HG03460 (cell line): ENCODE measurements at regions not wholly inside any gene's neighbourhood (a gene's known extent, or its start where the extent isn't known, plus 50 kb on each side); places are given as distances from the start of the nearest gene placed in this dataset.

Experiments used
- ATAC-seq: cut with Tn5 transposase; IDR thresholded peaks from one replicate; pipeline ENCODE4 v1.9.1; 2021; ENCODE audit not compliant: unreplicated experiment

DNA sequence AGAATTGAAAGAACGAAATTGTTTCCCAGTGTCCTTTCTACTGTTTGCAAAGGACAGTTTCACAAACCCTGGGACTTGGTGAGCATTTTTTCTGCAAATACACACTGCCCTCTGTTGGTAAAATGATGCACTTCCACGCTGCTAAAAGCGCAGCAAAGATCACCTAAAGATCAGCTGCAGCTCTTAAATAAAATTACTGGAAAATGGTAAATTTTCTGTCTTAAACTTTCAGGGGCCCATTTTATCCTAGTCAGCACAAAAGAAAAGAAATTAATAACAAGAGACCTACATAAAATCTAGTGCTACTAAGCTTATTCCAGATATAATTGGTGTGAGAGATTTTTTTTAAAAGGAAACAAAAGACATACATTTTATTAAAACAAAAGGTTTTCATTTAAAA, 566.0 kb downstream of the CAAP1 start:
- no peak for ATAC-seq

DNA sequence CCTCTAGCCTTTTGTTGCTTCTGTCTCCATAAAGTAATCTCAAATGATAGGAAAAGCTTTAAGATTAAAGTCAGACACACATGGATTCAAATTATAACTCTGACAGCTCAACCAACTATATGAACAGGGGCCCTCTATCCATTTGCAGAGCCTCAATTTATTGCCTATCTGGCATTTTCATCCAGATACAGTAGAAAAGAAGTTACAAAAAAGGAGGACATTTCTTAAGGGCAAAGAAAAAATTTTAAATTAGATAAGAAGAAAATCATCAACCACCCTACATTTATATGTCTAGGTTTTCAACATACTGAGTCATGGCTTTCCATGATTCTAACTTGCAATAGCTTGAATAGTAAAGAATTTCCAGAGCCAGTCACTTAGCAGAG, 567.2 kb downstream of the CAAP1 start:
- no peak for ATAC-seq

DNA sequence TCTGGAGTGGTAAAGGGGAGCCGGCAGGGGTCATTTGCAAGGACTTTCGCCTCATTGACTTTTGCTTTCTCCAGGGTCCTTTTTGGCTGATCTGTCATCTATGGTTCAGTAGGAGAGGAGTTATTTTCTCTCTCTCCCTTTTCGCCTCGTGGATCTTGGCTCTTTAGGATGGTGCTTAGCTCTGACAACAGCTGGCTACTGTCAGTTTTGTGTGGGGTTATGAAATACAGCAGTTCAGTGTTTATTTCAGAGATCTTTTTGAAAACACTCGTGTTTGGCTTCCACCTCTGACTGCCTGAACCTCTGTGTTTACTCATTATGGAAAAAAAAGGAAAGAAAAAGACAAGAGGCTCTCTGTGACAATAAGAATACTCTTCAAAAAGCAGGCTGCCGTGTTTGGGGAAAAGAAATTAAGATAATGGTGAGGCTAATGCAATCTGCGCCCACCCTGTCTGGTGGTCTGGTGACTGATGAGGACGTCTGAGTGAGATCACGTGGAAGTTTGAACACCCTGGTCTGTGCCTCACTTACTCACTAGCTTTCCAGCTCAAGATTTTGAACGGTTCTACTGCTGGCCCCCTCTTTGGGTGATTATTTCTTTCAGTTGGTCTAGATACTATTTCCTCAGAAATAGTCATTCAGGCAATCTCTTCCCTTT, 567.7 kb downstream of the CAAP1 start:
- no peak for ATAC-seq

DNA sequence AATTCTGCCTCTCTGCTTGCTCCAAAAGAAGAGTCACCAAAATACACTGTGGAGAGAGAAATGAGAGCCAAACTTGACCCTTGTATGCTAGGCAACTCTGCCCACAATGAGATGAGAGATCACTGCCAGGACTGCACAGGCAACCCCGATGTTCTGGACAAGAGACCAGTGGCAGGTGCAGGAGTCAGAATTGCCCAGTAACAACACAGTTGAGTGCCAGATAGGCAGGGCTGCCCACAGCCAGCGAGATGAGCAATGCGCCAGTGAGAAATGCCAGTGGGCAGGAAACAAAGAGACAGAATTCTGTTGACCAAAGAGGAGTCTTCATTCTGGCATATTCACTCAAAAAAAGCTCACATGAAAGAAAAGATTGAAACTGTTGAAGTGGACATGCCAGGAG, 570.7 kb downstream of the CAAP1 start:
- no peak for ATAC-seq

DNA sequence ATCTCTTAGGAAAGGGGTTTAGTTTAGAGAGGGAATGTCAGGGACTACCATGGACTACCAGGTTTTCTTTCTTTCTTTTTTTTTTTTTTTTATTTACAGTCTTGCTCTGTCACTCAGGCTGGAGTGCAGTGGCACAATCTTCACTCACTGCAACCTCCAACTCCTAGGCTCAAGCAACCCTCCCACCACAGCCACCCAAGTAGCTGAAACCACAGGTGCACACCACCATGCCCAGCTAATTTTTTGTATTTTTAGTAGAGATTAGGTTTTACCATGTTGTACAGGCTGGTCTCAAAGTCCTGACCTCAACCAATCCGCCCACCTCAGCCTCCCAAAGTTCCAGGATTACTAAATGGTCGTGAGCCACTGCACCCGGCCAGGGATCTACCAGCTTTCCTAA, 572.7 kb downstream of the CAAP1 start:
- ATAC-seq: no peak

DNA sequence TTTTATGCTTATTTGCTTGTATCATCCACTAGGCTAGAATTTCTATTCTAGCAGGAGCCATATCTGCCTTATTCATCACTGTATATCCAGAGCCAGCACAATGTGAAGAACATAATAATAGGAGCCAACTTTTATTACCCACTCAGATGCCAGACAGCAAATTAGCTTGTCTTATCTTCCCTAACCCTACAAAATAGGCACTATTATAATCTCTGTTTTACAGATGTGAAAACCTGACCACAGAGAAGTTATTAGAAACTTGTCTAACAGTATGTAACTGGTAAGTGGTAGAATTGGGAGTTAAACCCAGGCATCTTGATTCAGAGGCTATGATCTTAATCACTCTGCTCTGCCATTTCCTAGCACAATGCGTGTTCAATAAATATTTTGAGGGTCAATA, 579.5 kb downstream of the CAAP1 start:
- ATAC-seq: no peak

DNA sequence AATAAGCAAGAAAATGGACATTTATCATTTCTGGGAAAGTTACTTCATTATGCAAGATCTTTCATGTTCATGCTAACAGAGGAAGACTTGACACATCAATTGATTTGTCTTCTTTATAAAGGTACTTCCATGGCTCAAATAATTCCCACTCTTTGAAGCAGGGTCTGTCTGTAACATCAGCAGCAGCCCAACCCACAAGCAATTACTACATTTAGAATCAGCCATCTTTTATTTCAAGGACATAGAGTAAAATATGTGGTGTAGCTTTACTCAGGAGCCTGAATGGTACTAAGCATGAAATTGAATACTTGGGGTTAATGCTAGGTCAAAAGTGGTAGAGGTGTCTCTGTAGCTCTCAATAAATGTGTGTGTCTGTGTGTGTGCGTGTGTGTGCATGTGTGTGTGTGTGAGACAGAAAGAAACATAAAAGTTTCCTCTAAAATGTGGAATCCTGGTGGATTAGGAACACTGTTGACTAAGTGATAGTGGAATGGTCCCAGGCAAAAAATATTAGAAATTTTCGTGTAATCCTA, 581.1 kb downstream of the CAAP1 start:
- no peak for ATAC-seq

DNA sequence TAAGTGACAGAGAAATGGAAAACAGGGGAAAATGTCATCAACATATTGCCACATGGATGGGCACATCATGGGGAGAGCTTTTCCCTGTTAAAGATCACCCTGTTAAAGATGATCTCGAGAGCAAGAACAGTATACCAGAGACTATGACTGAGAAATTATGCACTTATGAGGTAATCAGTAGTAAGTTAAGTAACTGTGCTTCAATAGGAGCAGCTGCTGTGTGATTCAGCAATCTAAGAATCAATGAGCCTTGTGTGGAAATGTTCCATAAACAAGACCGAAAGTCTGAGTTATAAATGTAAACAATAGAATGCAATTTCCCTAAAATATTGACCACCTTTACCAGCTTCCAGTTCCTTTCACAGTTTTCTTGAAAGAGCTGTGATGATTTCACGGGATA, 582.3 kb downstream of the CAAP1 start:
- no peak for ATAC-seq

DNA sequence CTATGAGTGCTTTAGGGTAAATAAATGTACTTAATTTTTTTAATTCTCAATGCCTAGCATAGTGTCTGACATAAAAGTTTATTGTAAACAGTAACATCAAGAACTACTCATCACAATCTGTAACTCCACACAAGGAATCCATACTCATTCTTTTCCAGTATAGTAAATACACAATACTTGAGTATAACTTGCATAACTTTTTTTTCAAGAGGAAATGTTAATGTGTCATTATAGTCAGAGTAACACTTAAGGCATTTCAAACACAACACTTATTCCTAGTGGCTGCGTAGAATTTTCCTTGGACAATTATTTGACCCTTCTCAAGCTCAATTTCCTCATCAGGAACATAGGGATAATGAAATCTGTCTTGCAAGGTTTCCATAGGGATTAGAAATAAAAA, 584.3 kb downstream of the CAAP1 start:
- ATAC-seq: no peak

DNA sequence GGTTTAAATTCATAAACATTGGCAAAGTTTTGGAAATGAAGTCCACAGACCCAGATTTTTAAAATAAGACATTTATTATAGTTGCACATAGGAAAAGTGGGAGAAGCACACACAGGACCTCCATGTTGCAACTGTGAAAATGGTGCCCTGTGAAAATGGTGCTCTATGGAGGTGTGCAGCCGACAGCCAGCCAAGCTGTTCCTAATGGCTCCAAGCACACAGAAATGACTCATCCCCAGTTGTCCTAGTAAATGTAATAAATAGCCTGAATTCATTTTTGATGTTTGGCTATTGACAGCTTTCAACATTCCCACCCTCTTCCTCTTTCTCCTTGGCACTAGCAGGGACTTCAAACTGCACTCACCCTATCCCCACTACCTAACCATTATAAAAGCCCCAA, 590.9 kb downstream of the CAAP1 start:
- no peak for ATAC-seq

DNA sequence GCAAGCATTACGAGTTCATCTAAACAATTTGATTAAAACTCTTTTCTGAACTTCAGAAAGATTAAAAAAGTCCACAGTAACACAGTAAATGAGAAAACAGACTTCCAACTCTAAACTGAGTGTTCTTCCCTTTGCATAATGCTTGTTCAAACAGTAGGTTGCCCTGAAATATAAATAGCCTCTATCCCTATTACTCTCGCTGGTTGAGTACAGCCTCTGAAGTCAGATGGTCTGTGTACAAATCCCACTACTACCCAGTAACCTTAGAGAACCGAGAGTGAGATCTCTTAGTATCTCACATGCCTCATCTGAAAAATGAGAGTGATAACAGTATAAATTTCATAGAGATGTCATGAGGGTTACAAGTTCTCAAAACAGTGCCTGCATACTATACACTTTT, 591.6 kb downstream of the CAAP1 start:
- no peak for ATAC-seq

DNA sequence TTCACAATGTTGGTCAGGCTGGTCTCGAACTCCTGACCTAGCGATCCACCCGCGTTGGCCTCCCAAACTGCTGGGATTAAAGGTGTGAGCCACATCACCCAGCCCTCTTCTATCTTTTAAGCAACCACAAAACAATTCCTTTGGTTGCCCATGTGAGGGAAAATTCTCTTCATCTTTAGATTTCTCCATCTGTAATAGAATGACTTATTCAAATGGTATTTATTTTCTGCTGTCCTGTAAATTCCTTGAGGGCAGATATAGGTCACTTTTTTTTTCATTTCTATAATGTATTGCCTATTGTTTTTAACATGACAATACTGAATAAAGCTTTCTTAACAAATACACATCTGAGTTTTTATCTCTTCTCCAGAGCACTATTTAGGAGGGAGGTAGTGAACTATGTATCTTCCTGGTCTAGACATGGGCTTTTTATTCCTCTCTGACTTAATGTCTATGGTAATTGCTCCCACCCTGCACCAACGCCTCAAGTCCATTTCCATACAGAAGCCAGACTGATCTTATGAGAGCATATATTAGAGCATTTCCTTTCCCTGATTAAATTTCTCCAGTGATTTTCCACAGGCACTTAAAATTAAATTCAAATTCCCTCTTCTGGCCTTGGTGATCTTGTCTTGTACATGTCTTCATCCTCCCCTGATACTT, 595.6 kb downstream of the CAAP1 start:
- ATAC-seq: no peak

DNA sequence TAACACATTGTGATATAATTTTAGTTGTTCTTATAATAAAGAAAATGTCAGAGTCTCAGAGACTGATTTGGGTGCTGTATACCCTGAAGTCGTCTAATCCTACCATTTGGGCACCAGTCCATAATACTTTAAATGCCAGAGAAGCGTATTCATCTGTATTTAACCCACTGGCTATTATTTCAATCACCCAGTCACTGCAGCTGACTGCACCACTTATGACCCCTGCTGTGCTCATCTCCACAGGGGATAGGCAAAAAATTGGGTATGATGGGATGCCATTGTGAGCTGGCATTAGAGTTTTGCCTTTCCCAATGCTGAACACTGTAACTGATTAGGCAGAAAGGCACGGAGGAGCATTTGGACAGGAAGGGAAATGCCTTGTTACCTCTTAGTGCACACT, 599.7 kb downstream of the CAAP1 start:
- ATAC-seq: no peak

DNA sequence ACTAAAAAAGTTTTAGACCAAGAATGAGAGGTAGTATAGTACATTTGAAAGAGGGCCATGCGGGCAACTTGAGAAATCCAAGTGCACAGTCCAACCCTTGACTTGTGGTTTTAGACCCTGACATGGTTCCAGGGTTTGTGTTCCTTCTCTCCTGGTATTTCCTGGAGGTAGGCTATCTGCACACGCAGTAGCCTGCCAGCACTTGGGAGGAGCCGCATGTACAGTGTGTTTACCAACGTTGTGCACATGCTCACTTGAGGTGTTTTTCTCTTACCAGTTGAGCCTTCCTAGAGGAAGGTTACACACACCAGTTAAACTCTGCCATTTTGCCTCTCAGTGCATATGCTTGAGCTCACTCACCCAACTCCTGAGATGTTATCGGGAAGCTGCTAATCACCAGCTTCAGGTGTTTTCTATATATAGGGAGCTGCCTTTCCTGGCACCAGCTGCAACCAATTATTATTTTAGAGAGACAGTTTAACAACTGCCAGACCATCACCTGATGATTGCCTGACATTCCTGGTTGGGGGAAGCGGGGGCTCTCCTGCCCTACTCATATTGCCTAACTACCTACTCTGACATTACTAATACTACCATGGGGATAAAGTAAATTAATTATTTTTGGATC, 593.4 kb upstream of the TUSC1 start:
- ATAC-seq: no peak

DNA sequence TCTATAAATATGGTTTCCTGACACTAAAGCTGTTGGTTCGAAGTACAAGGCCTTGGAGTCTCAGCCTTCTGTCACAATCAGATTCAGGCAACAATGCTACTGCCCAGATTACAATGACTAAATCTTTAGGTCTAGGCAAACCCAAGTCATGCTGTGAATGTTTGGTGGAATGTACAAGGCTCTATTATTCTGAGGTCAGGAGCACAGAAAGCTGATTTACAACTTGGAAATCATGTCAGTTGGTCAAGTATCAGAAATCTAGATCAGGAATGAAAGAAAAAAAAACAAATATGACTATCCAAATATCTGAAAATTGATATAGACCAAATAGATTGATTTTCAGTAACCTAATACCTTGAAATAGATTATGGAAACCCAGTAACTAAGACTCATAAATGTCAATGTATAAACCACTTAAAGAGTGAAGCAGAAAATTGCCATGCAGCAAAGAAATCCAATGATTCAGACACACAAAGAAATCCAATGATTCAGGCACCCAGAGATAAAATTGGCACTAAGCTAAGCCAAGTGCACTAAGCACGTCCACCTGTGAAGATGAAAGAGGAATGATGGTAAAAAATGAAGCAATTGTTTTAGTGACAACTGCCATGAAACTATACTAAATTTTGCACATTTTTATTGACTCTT, 588.0 kb upstream of the TUSC1 start:
- no peak for ATAC-seq

DNA sequence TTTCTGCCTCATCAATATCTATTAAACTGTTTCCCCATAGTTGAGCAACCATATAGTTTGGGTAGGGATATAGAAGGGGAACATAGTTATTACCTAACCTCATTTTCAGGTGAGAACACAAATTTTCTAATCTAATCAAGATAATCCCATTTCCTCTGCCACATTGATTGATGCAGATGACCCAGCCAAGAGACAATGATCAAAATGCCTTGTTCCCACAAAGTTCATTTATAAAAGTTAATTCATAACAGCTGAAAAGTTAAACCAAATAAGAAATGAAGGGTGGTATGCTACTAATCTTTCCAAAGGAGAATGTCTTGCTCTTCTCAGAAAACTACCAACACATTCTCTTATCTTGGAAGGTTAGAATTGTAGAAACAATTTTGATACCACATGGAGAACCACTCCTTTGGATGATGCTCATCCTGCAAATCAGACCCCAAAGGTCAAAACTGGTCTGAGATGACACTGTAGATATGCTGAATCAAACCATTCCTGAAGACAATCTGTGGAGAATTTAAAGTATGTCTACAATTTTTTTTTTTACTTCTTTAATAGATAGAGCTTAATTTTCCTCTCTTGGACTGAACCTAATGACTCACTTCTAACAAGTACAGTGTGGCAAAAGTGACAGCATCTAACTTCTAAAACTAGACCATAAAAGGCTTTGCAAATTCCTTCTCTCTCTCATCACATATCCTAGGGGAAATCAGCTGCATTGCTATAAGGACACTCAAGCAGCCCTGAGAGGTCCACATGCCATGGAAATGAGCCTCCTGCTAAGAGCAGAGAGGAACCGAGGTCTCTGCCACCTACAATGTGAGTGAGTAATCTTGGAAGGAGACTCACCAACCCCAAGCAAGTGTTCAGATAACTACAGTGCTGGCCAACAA, 586.7 kb upstream of the TUSC1 start:
- no peak for ATAC-seq

DNA sequence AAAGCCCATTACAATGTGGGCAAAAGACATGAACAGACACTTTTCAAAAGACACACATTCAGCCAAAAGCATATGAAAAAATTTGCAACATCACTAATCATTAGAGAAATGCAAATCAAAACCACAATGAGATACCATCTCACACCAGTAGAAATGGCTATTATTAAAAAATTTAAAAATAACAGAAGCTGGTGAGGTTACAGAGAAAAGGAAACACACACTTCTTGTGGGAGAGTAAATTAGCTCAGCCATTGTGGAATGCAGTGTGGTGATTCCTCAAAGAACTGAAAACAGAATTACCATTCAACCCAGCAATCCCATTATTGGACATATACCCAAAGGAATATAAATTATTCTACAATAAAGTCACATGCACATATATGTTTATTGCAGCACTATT, 585.2 kb upstream of the TUSC1 start:
- no peak for ATAC-seq

DNA sequence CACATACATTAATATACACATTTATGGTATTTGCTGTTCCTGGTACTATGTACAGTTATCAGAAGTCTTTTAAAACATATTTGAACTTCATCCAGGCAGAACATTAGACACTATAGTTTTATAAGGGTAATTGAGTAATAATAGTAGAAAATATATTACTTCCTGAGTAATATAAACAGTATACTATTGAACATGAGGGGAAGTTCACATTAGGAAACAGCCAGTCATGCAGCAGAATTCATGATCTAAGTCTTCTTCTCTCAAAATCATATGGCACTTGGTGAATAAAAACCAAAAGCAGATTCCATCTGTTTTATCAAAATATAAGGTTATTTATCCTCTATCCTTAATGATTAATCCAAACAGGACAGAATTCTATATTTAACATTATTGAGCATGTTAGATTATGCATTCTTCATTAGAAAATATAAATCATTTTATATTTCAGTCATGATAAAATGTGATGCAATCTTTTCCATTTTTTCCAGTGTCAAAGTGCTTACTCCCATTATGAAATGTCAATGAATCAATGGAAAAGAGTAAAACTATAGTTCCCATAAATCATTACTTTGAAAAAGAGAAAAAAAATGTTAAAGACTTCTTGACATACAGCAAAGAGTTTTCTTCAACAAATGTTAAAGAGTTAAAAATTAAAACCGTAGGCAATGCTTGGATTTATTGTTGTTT, 584.3 kb upstream of the TUSC1 start:
- no peak for ATAC-seq

DNA sequence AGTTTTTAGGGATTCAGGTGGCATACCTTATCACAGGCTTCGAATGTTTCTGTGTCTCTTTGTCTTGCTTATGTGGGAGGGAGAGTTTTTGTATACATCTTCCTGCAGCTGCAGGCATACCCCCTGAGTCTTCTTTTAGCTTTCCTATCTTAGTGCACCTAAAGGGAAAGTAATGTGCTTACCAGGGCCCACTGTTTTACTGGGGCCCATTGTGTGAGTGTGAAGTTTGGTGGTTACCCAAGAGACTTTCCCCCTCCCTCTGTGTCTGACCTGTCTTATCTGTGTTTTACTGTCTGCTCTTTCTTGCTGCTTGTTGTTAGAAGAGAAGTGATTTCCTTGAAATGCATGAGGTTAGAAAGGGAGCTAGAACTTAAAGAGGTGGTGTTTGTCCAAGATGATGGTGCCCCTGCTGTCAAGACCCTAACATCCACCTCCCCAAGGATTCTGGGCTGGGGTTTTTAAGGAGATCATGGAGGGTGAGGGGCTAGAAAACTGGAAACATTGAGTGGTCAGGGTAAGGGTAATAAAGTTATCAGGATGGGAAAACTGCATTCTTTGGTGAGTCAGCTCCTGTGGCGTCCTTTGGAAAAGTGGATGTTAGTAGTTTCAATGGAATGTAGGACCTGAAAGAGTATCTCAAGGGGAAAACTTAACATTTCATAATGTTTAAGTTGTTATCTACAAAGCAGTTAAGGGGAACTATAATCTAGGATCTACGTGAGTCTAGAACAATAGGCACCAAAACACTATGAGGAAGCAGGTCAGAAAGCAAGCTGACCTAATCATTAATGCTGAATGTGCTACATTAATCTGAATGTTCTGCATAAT, 583.5 kb upstream of the TUSC1 start:
- no peak for ATAC-seq
